Esophagus muscularis mucosa (tissue), 4 donors: ENCODE measurements at regions not wholly inside any gene's neighbourhood (a gene's known extent, or its start where the extent isn't known, plus 50 kb on each side); places are given as distances from the start of the nearest gene placed in this dataset.

Experiments
- EP300 ChIP-seq: sonication (generic); formaldehyde crosslinking; IDR thresholded peaks from one replicate; pipeline ENCODE4 v1.6.1; 2017; ENCODE audit warnings: antibody characterized with exemption
- POLR2A ChIP-seq: fragments of 450-650 bp; IDR thresholded peaks from one replicate; pipeline ENCODE4 v1.6.1; 2017; ENCODE audit warnings: antibody characterized with exemption, moderate library complexity, mild to moderate bottlenecking, low read depth
- POLR2AphosphoS5 ChIP-seq, 2 donors: sonication (generic); formaldehyde crosslinking; IDR thresholded peaks; one replicate each; pipeline ENCODE4 v1.6.1; 2017; ENCODE audit warnings: antibody characterized with exemption in 2 of 2
- TF ChIP-seq, protein P1 (sequence below), 3 experiments: fragments of 200-600 bp in 2 of 3; fragments of 450-650 bp in 1 of 3; sonication (generic) in 2 of 3; IDR thresholded peaks; one replicate each; pipeline ENCODE4 v1.5.1; 2017 to 2019; ENCODE audit warnings: antibody characterized with exemption in 3 of 3, mild to moderate bottlenecking in 2 of 3, moderate library complexity in 1 of 3

DNA sequence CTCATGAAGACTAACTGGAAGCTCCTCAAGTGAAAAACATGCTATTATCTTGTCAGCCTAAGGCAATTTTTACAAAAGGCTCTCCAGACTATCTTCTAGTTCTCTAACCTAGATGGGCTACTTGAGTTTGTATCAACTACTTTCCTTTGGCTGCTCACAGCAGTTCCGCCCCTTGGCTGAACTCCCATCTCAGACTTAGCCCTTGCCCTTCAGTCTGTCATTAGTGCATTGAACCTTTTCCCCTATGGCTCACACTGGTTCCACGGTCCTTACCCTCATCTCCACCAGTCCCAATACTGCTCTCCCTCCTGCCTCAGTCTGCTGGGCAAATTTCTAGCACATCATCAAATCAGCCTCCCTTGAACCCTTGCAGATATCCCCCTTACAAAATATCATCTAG, 362.3 kb downstream of the PPP1R2C start:
- TF ChIP-seq EP300 (no peak), POLR2A (no peak), POLR2AphosphoS5 (IDR thresholded peaks at IDR 0.05) (no peak)
- TF ChIP-seq, protein P1, sequence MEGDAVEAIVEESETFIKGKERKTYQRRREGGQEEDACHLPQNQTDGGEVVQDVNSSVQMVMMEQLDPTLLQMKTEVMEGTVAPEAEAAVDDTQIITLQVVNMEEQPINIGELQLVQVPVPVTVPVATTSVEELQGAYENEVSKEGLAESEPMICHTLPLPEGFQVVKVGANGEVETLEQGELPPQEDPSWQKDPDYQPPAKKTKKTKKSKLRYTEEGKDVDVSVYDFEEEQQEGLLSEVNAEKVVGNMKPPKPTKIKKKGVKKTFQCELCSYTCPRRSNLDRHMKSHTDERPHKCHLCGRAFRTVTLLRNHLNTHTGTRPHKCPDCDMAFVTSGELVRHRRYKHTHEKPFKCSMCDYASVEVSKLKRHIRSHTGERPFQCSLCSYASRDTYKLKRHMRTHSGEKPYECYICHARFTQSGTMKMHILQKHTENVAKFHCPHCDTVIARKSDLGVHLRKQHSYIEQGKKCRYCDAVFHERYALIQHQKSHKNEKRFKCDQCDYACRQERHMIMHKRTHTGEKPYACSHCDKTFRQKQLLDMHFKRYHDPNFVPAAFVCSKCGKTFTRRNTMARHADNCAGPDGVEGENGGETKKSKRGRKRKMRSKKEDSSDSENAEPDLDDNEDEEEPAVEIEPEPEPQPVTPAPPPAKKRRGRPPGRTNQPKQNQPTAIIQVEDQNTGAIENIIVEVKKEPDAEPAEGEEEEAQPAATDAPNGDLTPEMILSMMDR (IDR thresholded peaks at IDR 0.05) = no peak
